ENCODE measurements at regions not wholly inside any gene's neighbourhood (a gene's known extent, or its start where the extent isn't known, plus 50 kb on each side); places are given as distances from the start of the nearest gene placed in this dataset.

- no peak for TF ChIP-seq CTCF (IDR thresholded peaks at IDR 0.05; ENCODE audit: control extremely low read depth in 1 of 3, insufficient read depth in 1 of 3, low read depth in 1 of 3, low read length in 3 of 3)
- TF ChIP-seq GABPA (IDR thresholded peaks at IDR 0.05; ENCODE audit: borderline replicate concordance, insufficient read depth, low read length) = no peak
- no peak for TF ChIP-seq MAX (IDR thresholded peaks at IDR 0.05)
- no peak for TF ChIP-seq JUN (IDR thresholded peaks at IDR 0.05; ENCODE audit: low read depth, low read length)
- TF ChIP-seq EZH2 (IDR thresholded peaks at IDR 0.05; ENCODE audit: low read depth, low read length, severe bottlenecking) = no peak
- no peak for TF ChIP-seq BCL11A (IDR thresholded peaks at IDR 0.05; ENCODE audit: low read depth in 2 of 2, low read length in 2 of 2)
- no peak for TF ChIP-seq CEBPB (IDR thresholded peaks at IDR 0.05; ENCODE audit: low read depth, low read length)
- TF ChIP-seq JUND (IDR thresholded peaks at IDR 0.05; ENCODE audit: low read length) = no peak
- TF ChIP-seq ASH2L (IDR thresholded peaks at IDR 0.05; ENCODE audit: low read length) = no peak
- no peak for TF ChIP-seq POLR2A (IDR thresholded peaks at IDR 0.05; ENCODE audit: control extremely low read depth in 1 of 2, low read depth in 2 of 2, low read length in 2 of 2)
Measured at GRCh38 chr5:3490957-3491507, 104.6 kb upstream of the IRX1 start.
